HEK293T (cell line): ENCODE measurements at regions not wholly inside any gene's neighbourhood (a gene's known extent, or its start where the extent isn't known, plus 50 kb on each side); places are given as distances from the start of the nearest gene placed in this dataset.

Source experiments
- CTCF ChIA-PET: fragments of 350-600 bp; formaldehyde crosslinking; extraction: SDS; loops from one replicate; lab custom pipeline; 2021; ENCODE audit warnings: antibody characterized with exemption, inconsistent platforms; lab: Yijun Ruan, JAX
- POLR2A ChIA-PET: fragments of 350-600 bp; formaldehyde crosslinking; extraction: SDS; loops from one replicate; lab custom pipeline; 2020; ENCODE audit warnings: antibody characterized with exemption, inconsistent platforms; lab: Yijun Ruan, JAX
- DNase-seq: peaks from one replicate; pipeline ENCODE4 v3.0.0; 2012; ENCODE audit warnings: mixed read lengths; ENCODE audit errors: extremely low spot score
- ARNT ChIP-seq: fragments of 450-650 bp; IDR thresholded peaks from 2 replicates; pipeline ENCODE4 v1.6.1; 2017; ENCODE audit warnings: mild to moderate bottlenecking
- BHLHE40 ChIP-seq: fragments of 450-650 bp; IDR thresholded peaks from 2 replicates; pipeline ENCODE4 v1.6.1; 2016; ENCODE audit warnings: mild to moderate bottlenecking, moderate library complexity, borderline replicate concordance
- CTBP1 ChIP-seq: fragments of 450-650 bp; IDR thresholded peaks from 2 replicates; pipeline ENCODE4 v1.6.1; 2016; ENCODE audit warnings: borderline replicate concordance
- ELF4 ChIP-seq: fragments of 450-650 bp; IDR thresholded peaks from 2 replicates; pipeline ENCODE4 v1.6.1; 2017; ENCODE audit warnings: antibody characterized with exemption
- FOXA1 ChIP-seq: fragments of 450-650 bp; IDR thresholded peaks from 2 replicates; pipeline ENCODE4 v1.6.1; 2016; ENCODE audit warnings: mild to moderate bottlenecking
- FOXK2 ChIP-seq: fragments of 450-650 bp; IDR thresholded peaks from 2 replicates; pipeline ENCODE4 v1.6.1; 2016; ENCODE audit warnings: mild to moderate bottlenecking
- FOXM1 ChIP-seq: fragments of 450-650 bp; IDR thresholded peaks from 2 replicates; pipeline ENCODE4 v1.6.1; 2017; ENCODE audit warnings: mild to moderate bottlenecking, borderline replicate concordance
- HDGF ChIP-seq: fragments of 450-650 bp; IDR thresholded peaks from 2 replicates; pipeline ENCODE4 v1.6.1; 2017; ENCODE audit warnings: antibody characterized with exemption, borderline replicate concordance
- L3MBTL2 ChIP-seq: fragments of 450-650 bp; conservative IDR thresholded peaks from 2 replicates; pipeline ENCODE4 v1.6.1; 2016; ENCODE audit warnings: mild to moderate bottlenecking
- LEF1 ChIP-seq: fragments of 450-650 bp; IDR thresholded peaks from 2 replicates; pipeline ENCODE4 v1.6.1; 2017; ENCODE audit warnings: mild to moderate bottlenecking, borderline replicate concordance
- NFRKB ChIP-seq: fragments of 450-650 bp; IDR thresholded peaks from 2 replicates; pipeline ENCODE4 v1.6.1; 2016; ENCODE audit warnings: mild to moderate bottlenecking, moderate library complexity
- PKNOX1 ChIP-seq: fragments of 450-650 bp; IDR thresholded peaks from 2 replicates; pipeline ENCODE4 v1.6.1; 2016
- SP1 ChIP-seq: fragments of 450-650 bp; IDR thresholded peaks from 2 replicates; pipeline ENCODE4 v1.6.1; 2017
- SUZ12 ChIP-seq: fragments of 450-650 bp; IDR thresholded peaks from 2 replicates; pipeline ENCODE4 v1.6.1; 2016; ENCODE audit warnings: mild to moderate bottlenecking
- TARDBP ChIP-seq: fragments of 450-650 bp; IDR thresholded peaks from 2 replicates; pipeline ENCODE4 v1.6.1; 2016
- ZNF384 ChIP-seq: fragments of 450-650 bp; IDR thresholded peaks from 2 replicates; pipeline ENCODE4 v1.6.1; 2016

- DNase-seq: no peak
- TF ChIP-seq ZNF384 (no peak), FOXM1 (no peak), FOXA1 (no peak), SUZ12 (no peak), NFRKB (no peak)
- CTCF ChIA-PET: no interaction called here
- POLR2A ChIA-PET: no interaction called here
Measured at GRCh38 chr22:49334976-49335375, 492.7 kb downstream of the BRD1 start.

GRCh38 chr22:49334449-49334789 lies 493.3 kb downstream of the BRD1 start:
- ChIA-PET POLR2A (no interaction called here), CTCF (no interaction called here)
- TF ChIP-seq NFRKB (no peak), ARNT (no peak)
- DNase-seq: no peak

GRCh38 chr22:49333206-49333605 lies 494.5 kb downstream of the BRD1 start:
- DNase-seq: no peak
- TF ChIP-seq BHLHE40 (no peak), ZNF384 (no peak), LEF1 (no peak), SUZ12 (no peak), FOXM1 (no peak), FOXA1 (no peak), TARDBP (no peak), FOXK2 (no peak), HDGF (no peak)
- ChIA-PET CTCF (no interaction called here), POLR2A (no interaction called here)

GRCh38 chr22:49332691-49333090 lies 495.0 kb downstream of the BRD1 start:
- no peak for TF ChIP-seq LEF1
- no peak for TF ChIP-seq HDGF
- TF ChIP-seq FOXK2: no peak
- no peak for TF ChIP-seq SUZ12
- no peak for TF ChIP-seq NFRKB
- no peak for TF ChIP-seq PKNOX1
- TF ChIP-seq ARNT: no peak
- no peak for TF ChIP-seq ELF4
- no peak for TF ChIP-seq FOXA1
- TF ChIP-seq ZNF384: no peak
- TF ChIP-seq TARDBP: no peak
- TF ChIP-seq L3MBTL2: no peak
- TF ChIP-seq FOXM1: no peak
- TF ChIP-seq CTBP1: no peak
- TF ChIP-seq BHLHE40: no peak
- TF ChIP-seq SP1: no peak
- ChIA-PET POLR2A (no interaction called here), CTCF (no interaction called here)
- DNase-seq: no peak

- ChIA-PET POLR2A (no interaction called here), CTCF (no interaction called here)
- no peak for DNase-seq
- TF ChIP-seq ELF4: no peak
- TF ChIP-seq CTBP1: no peak
- no peak for TF ChIP-seq ZNF384
- no peak for TF ChIP-seq SP1
- no peak for TF ChIP-seq FOXA1
- no peak for TF ChIP-seq TARDBP
- TF ChIP-seq BHLHE40: no peak
- TF ChIP-seq PKNOX1: no peak
- no peak for TF ChIP-seq HDGF
- no peak for TF ChIP-seq ARNT
Measured at GRCh38 chr22:49331878-49332277, 495.8 kb downstream of the BRD1 start.

- DNase-seq: no peak
- ChIA-PET CTCF (no interaction called here), POLR2A (no interaction called here)
- TF ChIP-seq FOXA1 (no peak), TARDBP (no peak), SUZ12 (no peak), FOXM1 (no peak), BHLHE40 (no peak), HDGF (no peak), NFRKB (no peak), ARNT (no peak), SP1 (no peak), ZNF384 (no peak), CTBP1 (no peak), PKNOX1 (no peak)
Measured at GRCh38 chr22:49331223-49331815, 496.4 kb downstream of the BRD1 start.

- ChIA-PET CTCF (no interaction called here), POLR2A (no interaction called here)
- TF ChIP-seq BHLHE40: no peak
- TF ChIP-seq LEF1: no peak
- TF ChIP-seq ARNT: no peak
- TF ChIP-seq SUZ12: no peak
- TF ChIP-seq FOXK2: no peak
- TF ChIP-seq TARDBP: no peak
- no peak for TF ChIP-seq L3MBTL2
- no peak for TF ChIP-seq NFRKB
- TF ChIP-seq ZNF384: no peak
- TF ChIP-seq FOXM1: no peak
- TF ChIP-seq ELF4: no peak
- no peak for TF ChIP-seq SP1
- TF ChIP-seq FOXA1: no peak
- TF ChIP-seq HDGF: no peak
- TF ChIP-seq PKNOX1: no peak
- TF ChIP-seq CTBP1: no peak
- no peak for DNase-seq
Measured at GRCh38 chr22:49330421-49331222, 497.1 kb downstream of the BRD1 start.
